LHCN-M2 (cell line): ENCODE measurements at regions not wholly inside any gene's neighbourhood (a gene's known extent, or its start where the extent isn't known, plus 50 kb on each side); places are given as distances from the start of the nearest gene placed in this dataset.

ENCODE experiments used
- DNase-seq: peaks from one replicate; pipeline ENCODE4 v3.0.0-alpha.2; 2012; ENCODE audit warnings: low read depth

- DNase-seq, result no peak
These were observed 62.0 kb downstream of the ENGASE start for GRCh38 chr17:79136596-79136995.
